ENCODE measurements at regions not wholly inside any gene's neighbourhood (a gene's known extent, or its start where the extent isn't known, plus 50 kb on each side); places are given as distances from the start of the nearest gene placed in this dataset.

- Mint-ChIP-seq H3K9me3 (peaks cover 97% of the 10 kb centered on the region), H3K27ac (no peak overlapping the region), H3K36me3 (ENCODE audit: low read depth) (peaks cover 36% of the 10 kb centered on the region; the same call in 2 of the 3 replicates), H3K4me1 (no peaks in the 10 kb centered on the region), H3K27me3 (ENCODE audit: insufficient read depth, low read depth, poor library complexity) (peaks cover 3% of the 10 kb centered on the region), H3K4me3 (no peak overlapping the region)
- H4K20me1 ChIP-seq (replicated peaks; ENCODE audit: insufficient read depth) = no peaks in the 10 kb centered on the region
- 0 out of 2 replicates have a peak, but pooled peaks cover 3% of the 10 kb centered on the region for H3K4me1 ChIP-seq (ENCODE audit: insufficient read depth)
- ATAC-seq (no peak), DNase-seq (ENCODE audit: low spot score) (peak; percentile 28)
- H3K4me3 ChIP-seq = no peak overlapping the region
- no peaks in the 10 kb centered on the region for H3K27me3 ChIP-seq (ENCODE audit: insufficient read depth)
- TF ChIP-seq CREB1 (CRISPR knock-in tag; IDR thresholded peaks at IDR 0.05; ENCODE audit: low read depth) = no peak
- no peak for TF ChIP-seq CTCF (conservative IDR thresholded peaks at IDR 0.05; ENCODE audit: low read depth in 2 of 2)
- no peak for TF ChIP-seq EZH2phosphoT487 (IDR thresholded peaks at IDR 0.05; ENCODE audit: unreplicated experiment)
- TF ChIP-seq POLR2AphosphoS5 (IDR thresholded peaks at IDR 0.05; ENCODE audit: low read depth) = no peak
- no peak for TF ChIP-seq NANOG (IDR thresholded peaks at IDR 0.05; ENCODE audit: borderline replicate concordance)
- no peak for TF ChIP-seq ZNF331 (CRISPR knock-in tag; IDR thresholded peaks at IDR 0.05; ENCODE audit: low read depth)
- no peak for TF ChIP-seq ZNF114 (CRISPR knock-in tag; IDR thresholded peaks at IDR 0.05)
- no peak for TF ChIP-seq JUNB (IDR thresholded peaks at IDR 0.05; ENCODE audit: unreplicated experiment)
- TF ChIP-seq ZNF462 (CRISPR knock-in tag; IDR thresholded peaks at IDR 0.05) = no peak
- no peaks in the 10 kb centered on the region for H3K36me3 ChIP-seq (ENCODE audit: insufficient read depth)
- no peak overlapping the region for H2AFZ ChIP-seq
- no peaks in the 10 kb centered on the region for H3K79me2 ChIP-seq (replicated peaks; ENCODE audit: insufficient read depth)
- H3K27ac ChIP-seq (ENCODE audit: low read depth) = no peak overlapping the region
- H3K4me2 ChIP-seq = no peak overlapping the region
- no peaks in the 10 kb centered on the region for H3K9me2 ChIP-seq (ENCODE audit: insufficient read depth)
- no peaks in the 10 kb centered on the region for H3F3A ChIP-seq (replicated peaks; ENCODE audit: low read depth)
Measured at GRCh38 chr12:126891789-126892188, 1375.2 kb upstream of the TMEM132C start.
